SK-N-SH (cell line): ENCODE measurements at regions not wholly inside any gene's neighbourhood (a gene's known extent, or its start where the extent isn't known, plus 50 kb on each side); places are given as distances from the start of the nearest gene placed in this dataset.

Experiments used
- CTCF ChIA-PET: fragments of 300-600, 350-600 bp; formaldehyde crosslinking; extraction: SDS; loops from one replicate; lab custom pipeline; 2021; lab: Yijun Ruan, JAX
- POLR2A ChIA-PET: fragments of 350-600 bp; sonication (Branson Sonifier 250); formaldehyde crosslinking; extraction: SDS; loops from one replicate; lab custom pipeline; 2020; ENCODE audit warnings: antibody characterized with exemption, inconsistent platforms; lab: Yijun Ruan, JAX
- DNase-seq: peaks from one replicate; pipeline ENCODE4 v3.0.0; 2012
- H2AFZ ChIP-seq: fragments of 200-600 bp; sonication (generic); 2 replicates; pipeline ENCODE4 v1.8.1; 2016; ENCODE audit warnings: antibody characterized with exemption, mild to moderate bottlenecking, low read depth
- H3F3A ChIP-seq: fragments of 200-600 bp; sonication (generic); replicated peaks from 2 replicates; pipeline ENCODE3; 2016; ENCODE audit warnings: antibody characterized with exemption, mild to moderate bottlenecking; ENCODE audit not compliant: insufficient read depth
- H3K27ac ChIP-seq, 2 experiments: fragments of 200-500 bp in 1 of 2; fragments of 200-600 bp in 1 of 2; sonication (Bioruptor generic) in 1 of 2; sonication (generic), shearing (Covaris generic) in 1 of 2; 2 replicates each; pipeline versions ENCODE4 v1.5.1 to v1.6.1; 2014 to 2016; ENCODE audit warnings: low read depth in 2 of 2, inconsistent platforms in 1 of 2, low read length in 1 of 2, mild to moderate bottlenecking in 1 of 2, mixed read lengths in 1 of 2
- H3K27me3 ChIP-seq: fragments of 200-600 bp; sonication (generic), shearing (Covaris generic); 2 replicates; pipeline ENCODE4 v1.6.1; 2016; ENCODE audit warnings: mixed run types; ENCODE audit not compliant: insufficient read depth
- H3K36me3 ChIP-seq, 2 experiments: fragments of 200-500 bp in 1 of 2; fragments of 200-600 bp in 1 of 2; sonication (Bioruptor generic) in 1 of 2; sonication (generic) in 1 of 2; replicated peaks in 1 of 2; 2 replicates each; pipeline versions ENCODE3 to v1.5.1; 2014 to 2016; ENCODE audit warnings: low read length in 1 of 2, mild to moderate bottlenecking in 1 of 2; ENCODE audit not compliant: insufficient read depth in 2 of 2, control insufficient read depth in 1 of 2
- H3K4me1 ChIP-seq, 2 experiments: fragments of 200-500 bp in 1 of 2; fragments of 200-600 bp in 1 of 2; sonication (Bioruptor generic) in 1 of 2; sonication (generic), shearing (Covaris generic) in 1 of 2; 2 replicates each; pipeline versions ENCODE4 v1.5.1 to v1.6.1; 2014 to 2016; ENCODE audit warnings: low read depth in 1 of 2, low read length in 1 of 2, mixed run types in 1 of 2; ENCODE audit not compliant: insufficient read depth in 2 of 2, control insufficient read depth in 1 of 2
- H3K4me2 ChIP-seq: fragments of 200-600 bp; sonication (generic), shearing (Covaris generic); 2 replicates; pipeline ENCODE4 v1.6.1; 2017; ENCODE audit warnings: mixed run types
- H3K4me3 ChIP-seq, 2 experiments: fragments of 200-500 bp in 1 of 2; fragments of 200-600 bp in 1 of 2; sonication (Bioruptor generic) in 1 of 2; sonication (generic), shearing (Covaris generic) in 1 of 2; 2 replicates each; pipeline versions ENCODE4 v1.5.1 to v1.8.1; 2014 to 2016; ENCODE audit warnings: low read depth in 2 of 2, inconsistent platforms in 1 of 2, low read length in 1 of 2, mild to moderate bottlenecking in 1 of 2, mixed read lengths in 1 of 2, moderate library complexity in 1 of 2
- H3K79me2 ChIP-seq: fragments of 200-600 bp; sonication (generic); 2 replicates; pipeline ENCODE4 v1.8.1; 2017; ENCODE audit warnings: mild to moderate bottlenecking; ENCODE audit not compliant: insufficient read depth
- H3K9ac ChIP-seq: fragments of 200-600 bp; sonication (generic); 2 replicates; pipeline ENCODE4 v1.6.1; 2017; ENCODE audit warnings: mixed run types
- H3K9me2 ChIP-seq: fragments of 200-600 bp; sonication (generic); 2 replicates; pipeline ENCODE4 v1.6.1; 2017; ENCODE audit warnings: mixed run types
- H3K9me3 ChIP-seq: fragments of 200-600 bp; sonication (generic); 2 replicates; pipeline ENCODE4 v1.6.1; 2017; ENCODE audit warnings: mixed run types, mild to moderate bottlenecking, moderate library complexity
- H4K20me1 ChIP-seq: fragments of 200-600 bp; sonication (generic); 2 replicates; pipeline ENCODE4 v1.6.1; 2017; ENCODE audit warnings: mild to moderate bottlenecking, mixed run types; ENCODE audit not compliant: insufficient read depth
- CHD2 ChIP-seq: fragments of 150-350 bp; IDR thresholded peaks from 2 replicates; pipeline ENCODE4 v1.6.1; 2018; ENCODE audit warnings: low read length; ENCODE audit not compliant: partially characterized antibody
- EP300 ChIP-seq, 2 experiments: IDR thresholded peaks; 2 replicates each; pipeline versions ENCODE4 v1.4.0 to v1.6.1; 2012; ENCODE audit warnings: borderline replicate concordance in 1 of 2, low read depth in 1 of 2, low read length in 1 of 2
- EZH2phosphoT487 ChIP-seq: fragments of 200-600 bp; sonication (generic); IDR thresholded peaks from 2 replicates; pipeline ENCODE4 v1.6.1; 2017; ENCODE audit warnings: low read depth, mixed run types, mild to moderate bottlenecking, antibody characterized with exemption, moderate library complexity, borderline replicate concordance
- FOSL2 ChIP-seq: IDR thresholded peaks from 2 replicates; pipeline ENCODE4 v1.4.0; 2012; ENCODE audit warnings: low read depth, mild to moderate bottlenecking, moderate library complexity, borderline replicate concordance
- FOXJ3 ChIP-seq: sonication (generic); formaldehyde crosslinking; IDR thresholded peaks from 2 replicates; pipeline ENCODE4 v1.5.1; 2020; ENCODE audit warnings: mild to moderate bottlenecking, missing genetic modification reagents
- FOXM1 ChIP-seq: IDR thresholded peaks from 2 replicates; pipeline ENCODE4 v1.4.0; 2012; ENCODE audit warnings: low read depth, mild to moderate bottlenecking
- GABPA ChIP-seq: IDR thresholded peaks from 2 replicates; pipeline ENCODE4 v1.4.0; 2012; ENCODE audit warnings: low read depth, mild to moderate bottlenecking
- GATA2 ChIP-seq: sonication (generic); formaldehyde crosslinking; IDR thresholded peaks from 2 replicates; pipeline ENCODE4 v1.5.0; 2020; ENCODE audit warnings: mild to moderate bottlenecking, missing genetic modification reagents
- JUND ChIP-seq: IDR thresholded peaks from 2 replicates; pipeline ENCODE4 v1.4.0; 2012
- MAX ChIP-seq: IDR thresholded peaks from 2 replicates; pipeline ENCODE4 v1.4.0; 2012; ENCODE audit warnings: low read depth
- MEF2A ChIP-seq: IDR thresholded peaks from 2 replicates; pipeline ENCODE4 v1.4.0; 2012; ENCODE audit warnings: low read depth, borderline replicate concordance
- NRF1 ChIP-seq: IDR thresholded peaks from 2 replicates; pipeline ENCODE4 v1.6.1; 2012; ENCODE audit warnings: low read depth, mild to moderate bottlenecking, low read length
- RXRA ChIP-seq: IDR thresholded peaks from 2 replicates; pipeline ENCODE4 v1.4.0; 2012; ENCODE audit warnings: low read depth, mild to moderate bottlenecking, borderline replicate concordance
- TAF1 ChIP-seq: IDR thresholded peaks from 2 replicates; pipeline ENCODE4 v1.6.1; 2012; ENCODE audit warnings: low read depth, mild to moderate bottlenecking, low read length, moderate library complexity, borderline replicate concordance
- TCF12 ChIP-seq: IDR thresholded peaks from 2 replicates; pipeline ENCODE4 v1.4.0; 2012
- YY1 ChIP-seq: IDR thresholded peaks from 2 replicates; pipeline ENCODE4 v1.4.0; 2012; ENCODE audit warnings: low read depth, mild to moderate bottlenecking
- ZBTB33 ChIP-seq: IDR thresholded peaks from 2 replicates; pipeline ENCODE4 v1.4.0; 2012; ENCODE audit warnings: low read depth, borderline replicate concordance
- WGBS: methylation state at CpG from one replicate; pipeline ENCODE4 v1.1.6; 2017; ENCODE audit warnings: low lambda C conversion rate; 5-methylcytosine and 5-hydroxymethylcytosine counted together
- TF ChIP-seq, protein P1 (sequence below): IDR thresholded peaks from 2 replicates; pipeline ENCODE4 v1.6.1; 2012; ENCODE audit warnings: mild to moderate bottlenecking, low read depth, low read length, moderate library complexity
- TF ChIP-seq, protein P2 (sequence below): IDR thresholded peaks from 2 replicates; pipeline ENCODE4 v1.4.0; 2012; ENCODE audit warnings: low read depth, borderline replicate concordance

GRCh38 chr4:84319124-84319523 lies 180.0 kb downstream of the NKX6-1 start:
- H3K9me3 ChIP-seq: no peaks in the 10 kb centered on the region
- TF ChIP-seq, protein P1, sequence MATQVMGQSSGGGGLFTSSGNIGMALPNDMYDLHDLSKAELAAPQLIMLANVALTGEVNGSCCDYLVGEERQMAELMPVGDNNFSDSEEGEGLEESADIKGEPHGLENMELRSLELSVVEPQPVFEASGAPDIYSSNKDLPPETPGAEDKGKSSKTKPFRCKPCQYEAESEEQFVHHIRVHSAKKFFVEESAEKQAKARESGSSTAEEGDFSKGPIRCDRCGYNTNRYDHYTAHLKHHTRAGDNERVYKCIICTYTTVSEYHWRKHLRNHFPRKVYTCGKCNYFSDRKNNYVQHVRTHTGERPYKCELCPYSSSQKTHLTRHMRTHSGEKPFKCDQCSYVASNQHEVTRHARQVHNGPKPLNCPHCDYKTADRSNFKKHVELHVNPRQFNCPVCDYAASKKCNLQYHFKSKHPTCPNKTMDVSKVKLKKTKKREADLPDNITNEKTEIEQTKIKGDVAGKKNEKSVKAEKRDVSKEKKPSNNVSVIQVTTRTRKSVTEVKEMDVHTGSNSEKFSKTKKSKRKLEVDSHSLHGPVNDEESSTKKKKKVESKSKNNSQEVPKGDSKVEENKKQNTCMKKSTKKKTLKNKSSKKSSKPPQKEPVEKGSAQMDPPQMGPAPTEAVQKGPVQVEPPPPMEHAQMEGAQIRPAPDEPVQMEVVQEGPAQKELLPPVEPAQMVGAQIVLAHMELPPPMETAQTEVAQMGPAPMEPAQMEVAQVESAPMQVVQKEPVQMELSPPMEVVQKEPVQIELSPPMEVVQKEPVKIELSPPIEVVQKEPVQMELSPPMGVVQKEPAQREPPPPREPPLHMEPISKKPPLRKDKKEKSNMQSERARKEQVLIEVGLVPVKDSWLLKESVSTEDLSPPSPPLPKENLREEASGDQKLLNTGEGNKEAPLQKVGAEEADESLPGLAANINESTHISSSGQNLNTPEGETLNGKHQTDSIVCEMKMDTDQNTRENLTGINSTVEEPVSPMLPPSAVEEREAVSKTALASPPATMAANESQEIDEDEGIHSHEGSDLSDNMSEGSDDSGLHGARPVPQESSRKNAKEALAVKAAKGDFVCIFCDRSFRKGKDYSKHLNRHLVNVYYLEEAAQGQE: no peak
- TF ChIP-seq, protein P2, sequence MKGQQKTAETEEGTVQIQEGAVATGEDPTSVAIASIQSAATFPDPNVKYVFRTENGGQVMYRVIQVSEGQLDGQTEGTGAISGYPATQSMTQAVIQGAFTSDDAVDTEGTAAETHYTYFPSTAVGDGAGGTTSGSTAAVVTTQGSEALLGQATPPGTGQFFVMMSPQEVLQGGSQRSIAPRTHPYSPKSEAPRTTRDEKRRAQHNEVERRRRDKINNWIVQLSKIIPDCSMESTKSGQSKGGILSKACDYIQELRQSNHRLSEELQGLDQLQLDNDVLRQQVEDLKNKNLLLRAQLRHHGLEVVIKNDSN: no peak
- no peak for TF ChIP-seq EZH2phosphoT487
- no peak for TF ChIP-seq CHD2
- no peak for TF ChIP-seq JUND
- TF ChIP-seq FOXM1: no peak
- no peak for TF ChIP-seq MAX
- no peak for TF ChIP-seq MEF2A
- no peak for TF ChIP-seq TCF12
- no peak for TF ChIP-seq ZBTB33
- TF ChIP-seq YY1: no peak
- no peak for TF ChIP-seq EP300 (IDR thresholded peaks at IDR 0.05; ENCODE audit: borderline replicate concordance in 1 of 2, low read depth in 1 of 2, low read length in 1 of 2)
- no peak for TF ChIP-seq GATA2
- no peak for TF ChIP-seq NRF1
- no peak for TF ChIP-seq GABPA
- TF ChIP-seq FOSL2: no peak
- TF ChIP-seq RXRA: no peak
- no peak for TF ChIP-seq TAF1
- TF ChIP-seq FOXJ3 (CRISPR knock-in tag): no peak
- H3K4me3 ChIP-seq: no peak overlapping the region
- no peak overlapping the region for H2AFZ ChIP-seq
- POLR2A ChIA-PET: no interaction called here
- H3K36me3 ChIP-seq: no peaks in the 10 kb centered on the region
- no peaks in the 10 kb centered on the region for H3F3A ChIP-seq
- H4K20me1 ChIP-seq: no peaks in the 10 kb centered on the region
- no peaks in the 10 kb centered on the region for H3K79me2 ChIP-seq
- CTCF ChIA-PET: no interaction called here
- no peak overlapping the region for H3K27ac ChIP-seq
- 44% methylated on average over 4 of the region's 4 CpGs for WGBS
- peaks cover 0 to 4% of the 10 kb centered on the region in 2 experiments; a peak in 2 of 4 replicates for H3K4me1 ChIP-seq
- H3K4me2 ChIP-seq: no peak overlapping the region
- no peaks in the 10 kb centered on the region for H3K27me3 ChIP-seq
- no peaks in the 10 kb centered on the region for H3K9me2 ChIP-seq
- no peak for DNase-seq
- no peak overlapping the region for H3K9ac ChIP-seq
